H1 (cell line): ENCODE measurements at regions not wholly inside any gene's neighbourhood (a gene's known extent, or its start where the extent isn't known, plus 50 kb on each side); places are given as distances from the start of the nearest gene placed in this dataset.

Source experiments
- ATF3 ChIP-seq: IDR thresholded peaks from 2 replicates; pipeline ENCODE4 v1.6.1; 2011; ENCODE audit warnings: low read depth, mild to moderate bottlenecking, low read length; ENCODE audit not compliant: insufficient read depth
- BACH1 ChIP-seq: IDR thresholded peaks from 2 replicates; pipeline ENCODE4 v1.6.1; 2012; ENCODE audit warnings: low read length, improper control_type of control experiment
- BRCA1 ChIP-seq: IDR thresholded peaks from 2 replicates; pipeline ENCODE4 v1.6.1; 2012; ENCODE audit warnings: low read depth, low read length, improper control_type of control experiment
- CEBPB ChIP-seq: IDR thresholded peaks from 2 replicates; pipeline ENCODE4 v1.6.1; 2012; ENCODE audit warnings: low read depth, low read length
- CHD1 ChIP-seq: IDR thresholded peaks from 2 replicates; pipeline ENCODE4 v1.6.1; 2012; ENCODE audit warnings: low read depth, low read length, improper control_type of control experiment
- CHD7 ChIP-seq: fragments of 300-600 bp; sonication (generic); IDR thresholded peaks from 2 replicates; pipeline ENCODE4 v1.7.1; 2012; ENCODE audit warnings: low read length, moderate library complexity, mild to moderate bottlenecking, inconsistent platforms; ENCODE audit not compliant: insufficient replicate concordance
- HDAC6 ChIP-seq: IDR thresholded peaks from one replicate; pipeline ENCODE4 v1.7.1; 2012; ENCODE audit warnings: low read depth, mild to moderate bottlenecking, inconsistent platforms, low read length, moderate library complexity
- JUND ChIP-seq: IDR thresholded peaks from 2 replicates; pipeline ENCODE4 v1.6.1; 2011; ENCODE audit warnings: mild to moderate bottlenecking, improper control_type of control experiment, low read length
- KDM1A ChIP-seq: fragments of 200-600, 300-600 bp; sonication (generic); IDR thresholded peaks from 2 replicates; pipeline ENCODE4 v1.7.1; 2016; ENCODE audit warnings: mild to moderate bottlenecking, low read length, borderline replicate concordance
- MAFK ChIP-seq: IDR thresholded peaks from 2 replicates; pipeline ENCODE4 v1.6.1; 2012; ENCODE audit warnings: low read depth, mild to moderate bottlenecking, improper control_type of control experiment, low read length
- TBP ChIP-seq: IDR thresholded peaks from 2 replicates; pipeline ENCODE4 v1.6.1; 2011; ENCODE audit warnings: low read depth, low read length, improper control_type of control experiment
- USF2 ChIP-seq: IDR thresholded peaks from 2 replicates; pipeline ENCODE4 v1.6.1; 2011; ENCODE audit warnings: low read length, improper control_type of control experiment

- TF ChIP-seq CHD7 (no peak), TBP (no peak), CEBPB (no peak), HDAC6 (no peak), MAFK (no peak), BACH1 (no peak), BRCA1 (no peak), JUND (no peak), ATF3 (no peak), USF2 (no peak), KDM1A (no peak), CHD1 (no peak)
Observed at GRCh38 chr7:18437101-18437500, 58.4 kb upstream of the HDAC9 start (continued).
